Mesendoderm (in vitro differentiated cells): ENCODE measurements at regions not wholly inside any gene's neighbourhood (a gene's known extent, or its start where the extent isn't known, plus 50 kb on each side); places are given as distances from the start of the nearest gene placed in this dataset.

Experiments
- DNase-seq: peaks from one replicate; pipeline ENCODE4 v3.0.0; 2013
- H2AK5ac ChIP-seq: 2 replicates; pipeline ENCODE4 v1.6.1; 2013; ENCODE audit warnings: low read length, inconsistent platforms
- H2BK120ac ChIP-seq: 2 replicates; pipeline ENCODE4 v1.6.1; 2013; ENCODE audit warnings: low read depth, mild to moderate bottlenecking, low read length, moderate library complexity, mixed read lengths
- H2BK15ac ChIP-seq: replicated peaks from 2 replicates; pipeline ENCODE4 v1.6.1; 2013; ENCODE audit warnings: low read depth, mild to moderate bottlenecking, moderate library complexity
- H2BK5ac ChIP-seq: 2 replicates; pipeline ENCODE4 v1.6.1; 2013; ENCODE audit warnings: low read length, inconsistent platforms
- H3K18ac ChIP-seq: 2 replicates; pipeline ENCODE4 v1.6.1; 2013; ENCODE audit warnings: mild to moderate bottlenecking, low read length, mixed read lengths
- H3K23ac ChIP-seq: one replicate; pipeline ENCODE4 v1.6.1; 2013; ENCODE audit warnings: low read length
- H3K27ac ChIP-seq: 2 replicates; pipeline ENCODE4 v1.5.1; 2013; ENCODE audit warnings: low read depth, mild to moderate bottlenecking, inconsistent platforms, low read length, moderate library complexity
- H3K27me3 ChIP-seq: 2 replicates; pipeline ENCODE4 v1.6.1; 2013; ENCODE audit warnings: low read length, control low read depth, mild to moderate bottlenecking, inconsistent platforms; ENCODE audit not compliant: insufficient read depth, poor library complexity
- H3K36me3 ChIP-seq: 2 replicates; pipeline ENCODE4 v1.6.1; 2013; ENCODE audit warnings: low read length, inconsistent platforms; ENCODE audit not compliant: control insufficient read depth, insufficient read depth
- H3K4ac ChIP-seq: one replicate; pipeline ENCODE4 v1.6.1; 2013; ENCODE audit warnings: low read depth, mild to moderate bottlenecking, low read length, moderate library complexity
- H3K4me1 ChIP-seq: 2 replicates; pipeline ENCODE4 v1.6.1; 2013; ENCODE audit warnings: low read depth, low read length, inconsistent platforms; ENCODE audit not compliant: control insufficient read depth
- H3K4me2 ChIP-seq: 2 replicates; pipeline ENCODE4 v1.6.1; 2013; ENCODE audit warnings: low read length
- H3K4me3 ChIP-seq: 2 replicates; pipeline ENCODE4 v1.5.1; 2013; ENCODE audit warnings: mild to moderate bottlenecking, low read length
- H3K56ac ChIP-seq: one replicate; pipeline ENCODE4 v1.6.1; 2013; ENCODE audit warnings: low read length
- H3K79me1 ChIP-seq: 2 replicates; pipeline ENCODE4 v1.6.1; 2013; ENCODE audit warnings: low read length, inconsistent platforms
- H3K79me2 ChIP-seq: 2 replicates; pipeline ENCODE4 v1.6.1; 2013; ENCODE audit warnings: mild to moderate bottlenecking, low read length; ENCODE audit not compliant: control insufficient read depth, insufficient read depth
- H3K9ac ChIP-seq: 2 replicates; pipeline ENCODE4 v1.6.1; 2013; ENCODE audit warnings: low read length, inconsistent platforms
- H4K5ac ChIP-seq: one replicate; pipeline ENCODE4 v1.6.1; 2013; ENCODE audit warnings: low read length
- H4K8ac ChIP-seq: one replicate; pipeline ENCODE4 v1.6.1; 2013; ENCODE audit warnings: low read depth, mild to moderate bottlenecking, control low read depth, low read length, moderate library complexity
- WGBS: extraction: QIAGEN DNeasy Blood & Tissue Kit; methylation state at CpG from one replicate; pipeline ENCODE4 v1.1.7; 2013; ENCODE audit warnings: low lambda C conversion rate, missing lambda C conversion rate; ENCODE audit not compliant: insufficient coverage; ENCODE audit errors: extremely low coverage; 5-methylcytosine and 5-hydroxymethylcytosine counted together

DNA sequence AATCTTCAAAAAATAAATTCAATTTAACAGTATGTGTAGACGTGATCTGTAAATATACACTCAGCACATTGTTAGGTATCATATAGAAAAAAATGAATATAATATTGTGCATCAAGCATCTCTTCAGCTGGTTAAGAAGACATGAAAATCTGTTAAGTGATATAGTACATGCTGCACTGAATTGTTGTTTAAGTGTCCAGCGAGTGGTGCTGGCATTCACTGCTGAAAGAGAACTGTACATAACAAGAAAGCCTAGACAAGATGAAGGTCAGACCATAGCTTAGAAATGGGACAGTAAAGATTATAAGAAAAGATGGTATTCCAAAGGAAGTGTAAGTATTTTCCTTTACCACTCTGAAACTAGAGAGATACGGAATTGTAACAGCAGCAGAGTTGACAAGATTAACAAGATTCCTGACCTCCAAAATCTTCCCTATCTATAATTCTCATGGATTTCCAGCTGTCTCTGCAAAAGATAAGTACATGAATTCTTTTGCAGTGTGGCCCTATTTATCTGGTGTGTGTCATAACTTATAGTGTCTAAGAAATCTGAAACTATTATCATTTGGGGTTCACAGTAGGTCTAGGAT lies 198.6 kb downstream of the FLRT2 start:
- no peak overlapping the region for H3K4me3 ChIP-seq
- H3K4me1 ChIP-seq = peaks cover 6% of the 10 kb centered on the region
- no peak overlapping the region for H3K4ac ChIP-seq
- H3K23ac ChIP-seq = no peak overlapping the region
- no peak overlapping the region for H2AK5ac ChIP-seq
- no peaks in the 10 kb centered on the region for H3K27me3 ChIP-seq
- no peak overlapping the region for H2BK5ac ChIP-seq
- H2BK15ac ChIP-seq = no peak overlapping the region
- H3K18ac ChIP-seq = no peak overlapping the region
- no peak overlapping the region for H3K27ac ChIP-seq
- H3K9ac ChIP-seq = no peak overlapping the region
- no peak overlapping the region for H4K8ac ChIP-seq
- H3K79me2 ChIP-seq = no peaks in the 10 kb centered on the region
- H3K36me3 ChIP-seq = no peaks in the 10 kb centered on the region
- no CpG with 5 or more reads among the region's 3 CpGs for WGBS
- H3K56ac ChIP-seq = no peak overlapping the region
- H3K4me2 ChIP-seq = no peak overlapping the region
- H2BK120ac ChIP-seq = no peak overlapping the region
- DNase-seq = peak; percentile 57
- H4K5ac ChIP-seq = no peak overlapping the region
- no peaks in the 10 kb centered on the region for H3K79me1 ChIP-seq

DNA sequence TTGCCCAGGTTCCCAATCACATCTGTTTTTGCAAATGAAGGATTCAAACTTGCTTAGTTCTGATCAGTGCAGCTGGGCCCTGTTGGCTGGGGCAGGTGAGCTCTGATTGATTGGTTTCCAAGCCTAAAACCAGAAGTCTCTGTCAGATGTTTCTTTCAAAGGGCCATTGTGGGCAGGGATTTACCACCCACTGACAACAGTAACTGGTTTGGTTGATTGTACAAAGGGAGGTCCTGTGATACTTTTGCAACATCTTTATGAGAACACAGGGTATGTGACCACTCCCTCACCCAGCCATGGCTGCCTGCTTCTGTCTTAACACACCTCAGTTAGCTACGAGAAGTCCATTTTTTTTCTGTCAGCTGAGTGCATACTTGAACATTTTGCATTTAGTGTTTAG lies 184.1 kb downstream of the FLRT2 start:
- no peak overlapping the region for H2AK5ac ChIP-seq

DNA sequence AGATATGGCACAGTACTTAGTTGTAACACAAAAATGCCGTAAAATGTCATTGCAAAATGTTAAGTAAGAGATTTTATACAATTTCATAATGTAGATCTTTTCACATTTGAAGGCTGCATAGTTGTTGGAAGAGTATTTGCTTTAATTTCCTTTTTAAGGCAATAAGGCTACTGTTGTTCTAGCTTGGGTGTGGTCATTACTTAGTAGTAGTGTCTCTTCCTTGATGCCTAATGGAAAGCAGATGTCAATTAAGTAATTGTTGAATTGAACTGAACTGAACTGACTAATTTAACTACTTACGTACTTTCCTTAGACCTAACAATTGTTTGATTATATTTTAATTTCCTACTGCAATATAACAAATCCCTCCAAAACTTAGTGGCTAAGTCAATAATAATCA lies 181.7 kb downstream of the FLRT2 start:
- Histone ChIP-seq H3K4me1 (no peaks in the 10 kb centered on the region), H3K4me2 (no peak overlapping the region)
- no CpG with 5 or more reads among the region's 2 CpGs for WGBS

More for the DNA sequence above, 184.1 kb downstream of the FLRT2 start:
- Histone ChIP-seq H3K79me2 (no peaks in the 10 kb centered on the region), H3K4me2 (no peak overlapping the region), H3K9ac (no peak overlapping the region), H4K8ac (no peak overlapping the region), H3K27me3 (no peaks in the 10 kb centered on the region), H2BK120ac (no peak overlapping the region), H3K23ac (no peak overlapping the region), H3K27ac (no peak overlapping the region), H3K4me3 (no peak overlapping the region), H3K79me1 (no peaks in the 10 kb centered on the region), H3K4me1 (no peaks in the 10 kb centered on the region), H3K36me3 (no peaks in the 10 kb centered on the region), H2BK5ac (no peak overlapping the region), H3K18ac (no peak overlapping the region), H3K56ac (no peak overlapping the region), H2BK15ac (no peak overlapping the region), H3K4ac (no peak overlapping the region), H4K5ac (no peak overlapping the region)
- no CpG with 5 or more reads among the region's 1 CpG for WGBS
- DNase-seq = peak; percentile 26

More for the DNA sequence above, 181.7 kb downstream of the FLRT2 start:
- H3K4me3 ChIP-seq = no peak overlapping the region
- no peak overlapping the region for H2BK120ac ChIP-seq
- no peak for DNase-seq
- no peaks in the 10 kb centered on the region for H3K36me3 ChIP-seq
- no peak overlapping the region for H4K5ac ChIP-seq
- H3K18ac ChIP-seq = no peak overlapping the region
- no peak overlapping the region for H3K27ac ChIP-seq
- no peak overlapping the region for H2BK5ac ChIP-seq
- H2BK15ac ChIP-seq = no peak overlapping the region
- H3K4ac ChIP-seq = no peak overlapping the region
- no peak overlapping the region for H2AK5ac ChIP-seq
- H3K79me2 ChIP-seq = no peaks in the 10 kb centered on the region
- H3K79me1 ChIP-seq = no peaks in the 10 kb centered on the region
- H3K27me3 ChIP-seq = no peaks in the 10 kb centered on the region
- H4K8ac ChIP-seq = no peak overlapping the region
- no peak overlapping the region for H3K9ac ChIP-seq
- no peak overlapping the region for H3K56ac ChIP-seq
- no peak overlapping the region for H3K23ac ChIP-seq
